Epithelial cell of proximal tubule (primary cell): ENCODE measurements at regions not wholly inside any gene's neighbourhood (a gene's known extent, or its start where the extent isn't known, plus 50 kb on each side); places are given as distances from the start of the nearest gene placed in this dataset.

Experiments
- DNase-seq: peaks from one replicate; pipeline ENCODE4 v3.0.0-alpha.2; 2011; ENCODE audit warnings: low read depth
- H3K4me3 ChIP-seq: 2 replicates; pipeline ENCODE4 v1.5.1; 2011; ENCODE audit warnings: low read depth, mild to moderate bottlenecking, low read length
- TF ChIP-seq, protein P1 (sequence below): conservative IDR thresholded peaks from 2 replicates; pipeline ENCODE4 v1.5.1; 2012; ENCODE audit warnings: low read depth, mild to moderate bottlenecking, low read length

DNA sequence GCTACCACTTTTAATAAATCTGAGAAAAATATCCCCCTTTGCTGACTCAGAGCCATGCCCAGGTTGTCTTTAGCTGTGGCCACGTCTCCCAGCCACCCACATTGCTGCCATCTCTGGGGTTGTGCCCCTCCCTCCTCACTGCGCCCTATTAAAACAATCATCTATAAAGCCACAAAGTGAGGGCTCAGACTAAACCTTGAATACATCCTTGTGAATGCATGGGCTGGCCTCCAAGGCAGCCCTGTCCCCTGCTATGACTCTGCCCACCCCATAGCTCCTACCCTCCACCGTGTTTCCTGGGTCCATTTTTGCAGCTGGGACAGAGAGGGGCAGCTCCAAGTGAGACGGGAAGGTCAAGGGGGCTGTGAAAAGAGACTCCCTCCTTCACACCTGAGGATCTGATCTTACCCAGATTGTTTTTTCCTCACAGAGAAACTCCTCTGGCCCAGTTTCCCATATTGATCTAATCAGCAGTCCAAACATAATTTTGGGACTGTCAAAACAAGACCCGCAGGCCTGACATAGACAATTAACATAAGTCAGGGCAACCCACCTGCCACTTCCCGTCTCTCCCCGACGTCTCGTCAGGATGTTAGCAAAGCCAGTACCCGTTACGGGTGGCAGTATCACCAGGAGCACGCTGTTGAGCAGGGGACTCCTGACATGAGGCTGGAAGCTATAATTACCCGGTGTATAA lies 199.0 kb downstream of the KATNAL1 start:
- no peak overlapping the region for H3K4me3 ChIP-seq
- TF ChIP-seq, protein P1, sequence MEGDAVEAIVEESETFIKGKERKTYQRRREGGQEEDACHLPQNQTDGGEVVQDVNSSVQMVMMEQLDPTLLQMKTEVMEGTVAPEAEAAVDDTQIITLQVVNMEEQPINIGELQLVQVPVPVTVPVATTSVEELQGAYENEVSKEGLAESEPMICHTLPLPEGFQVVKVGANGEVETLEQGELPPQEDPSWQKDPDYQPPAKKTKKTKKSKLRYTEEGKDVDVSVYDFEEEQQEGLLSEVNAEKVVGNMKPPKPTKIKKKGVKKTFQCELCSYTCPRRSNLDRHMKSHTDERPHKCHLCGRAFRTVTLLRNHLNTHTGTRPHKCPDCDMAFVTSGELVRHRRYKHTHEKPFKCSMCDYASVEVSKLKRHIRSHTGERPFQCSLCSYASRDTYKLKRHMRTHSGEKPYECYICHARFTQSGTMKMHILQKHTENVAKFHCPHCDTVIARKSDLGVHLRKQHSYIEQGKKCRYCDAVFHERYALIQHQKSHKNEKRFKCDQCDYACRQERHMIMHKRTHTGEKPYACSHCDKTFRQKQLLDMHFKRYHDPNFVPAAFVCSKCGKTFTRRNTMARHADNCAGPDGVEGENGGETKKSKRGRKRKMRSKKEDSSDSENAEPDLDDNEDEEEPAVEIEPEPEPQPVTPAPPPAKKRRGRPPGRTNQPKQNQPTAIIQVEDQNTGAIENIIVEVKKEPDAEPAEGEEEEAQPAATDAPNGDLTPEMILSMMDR = no peak
- no peak for DNase-seq

DNA sequence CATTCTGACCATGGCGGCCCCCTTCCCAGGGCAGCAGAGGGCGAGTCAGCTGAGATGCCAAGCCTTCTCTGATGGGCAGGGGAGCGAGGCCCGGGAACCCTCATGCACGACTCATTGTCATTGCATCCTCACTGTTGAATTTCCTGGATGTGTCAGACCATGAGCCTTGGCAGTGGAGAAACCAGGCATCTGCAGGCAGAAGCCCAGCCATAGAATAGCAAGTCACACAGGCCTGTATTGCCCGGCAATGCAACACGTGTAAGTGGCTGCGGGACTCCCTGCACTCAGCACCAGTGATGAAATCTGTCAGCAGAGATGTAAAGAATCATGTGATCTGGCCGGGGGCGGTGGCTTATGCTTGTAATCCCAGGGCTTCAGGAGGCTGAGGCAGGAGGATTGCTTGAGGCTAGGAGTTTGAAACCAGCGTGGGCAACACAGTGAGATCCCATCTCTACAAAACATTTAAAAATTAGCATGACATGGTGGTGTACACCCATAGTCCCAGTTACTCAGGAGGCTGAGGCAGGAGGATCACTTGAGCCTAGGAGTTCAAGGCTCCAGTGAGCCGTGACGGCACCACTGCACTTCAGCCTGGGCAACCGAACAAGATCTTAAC lies 199.7 kb downstream of the KATNAL1 start:
- DNase-seq = no peak
- TF ChIP-seq, protein P1 = no peak

DNA sequence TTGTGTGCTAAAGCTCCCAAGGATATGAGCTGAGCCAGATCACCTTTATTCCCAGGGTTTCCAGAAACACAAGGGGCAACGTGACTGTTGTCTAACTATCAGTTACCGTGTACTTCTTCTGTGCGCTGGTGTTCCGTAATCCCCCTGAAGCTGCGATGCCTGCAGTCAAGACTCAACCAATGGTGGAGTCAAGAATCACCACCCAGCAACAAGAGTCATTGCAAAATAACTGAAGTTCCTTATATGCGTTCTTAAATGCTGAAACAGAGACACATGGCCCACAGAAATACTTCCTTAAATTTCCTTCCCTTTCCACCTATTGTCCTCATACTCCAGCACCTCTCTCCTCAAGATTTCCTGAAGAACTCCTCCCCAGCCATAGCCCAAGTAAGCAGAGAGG lies 200.2 kb downstream of the KATNAL1 start:
- TF ChIP-seq, protein P1 = no peak
- no peak overlapping the region for H3K4me3 ChIP-seq
- no peak for DNase-seq

More for the DNA sequence above, 199.7 kb downstream of the KATNAL1 start:
- no peak overlapping the region for H3K4me3 ChIP-seq

DNA sequence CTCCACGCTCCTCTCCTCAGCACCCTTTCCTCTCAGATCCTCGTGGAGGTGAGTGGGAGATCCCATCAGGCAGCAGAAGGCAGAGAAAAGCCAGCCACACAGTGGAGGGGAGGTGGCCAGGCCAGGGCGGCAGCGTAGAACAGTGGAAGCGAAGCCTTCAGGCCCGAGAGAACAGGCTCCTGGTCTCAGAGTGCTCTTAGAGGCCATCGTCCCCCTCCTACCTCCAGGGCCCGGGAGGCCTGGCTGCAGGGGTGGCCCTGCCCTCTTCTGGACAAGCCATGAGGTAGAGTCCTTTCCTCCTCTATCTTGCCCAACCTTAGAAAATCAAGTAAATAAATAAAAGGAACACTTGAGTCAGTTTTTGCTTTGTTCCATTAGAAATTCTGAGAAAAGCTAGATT lies 202.0 kb downstream of the KATNAL1 start:
- TF ChIP-seq, protein P1 = no peak
- no peak for DNase-seq
- H3K4me3 ChIP-seq = no peak overlapping the region

DNA sequence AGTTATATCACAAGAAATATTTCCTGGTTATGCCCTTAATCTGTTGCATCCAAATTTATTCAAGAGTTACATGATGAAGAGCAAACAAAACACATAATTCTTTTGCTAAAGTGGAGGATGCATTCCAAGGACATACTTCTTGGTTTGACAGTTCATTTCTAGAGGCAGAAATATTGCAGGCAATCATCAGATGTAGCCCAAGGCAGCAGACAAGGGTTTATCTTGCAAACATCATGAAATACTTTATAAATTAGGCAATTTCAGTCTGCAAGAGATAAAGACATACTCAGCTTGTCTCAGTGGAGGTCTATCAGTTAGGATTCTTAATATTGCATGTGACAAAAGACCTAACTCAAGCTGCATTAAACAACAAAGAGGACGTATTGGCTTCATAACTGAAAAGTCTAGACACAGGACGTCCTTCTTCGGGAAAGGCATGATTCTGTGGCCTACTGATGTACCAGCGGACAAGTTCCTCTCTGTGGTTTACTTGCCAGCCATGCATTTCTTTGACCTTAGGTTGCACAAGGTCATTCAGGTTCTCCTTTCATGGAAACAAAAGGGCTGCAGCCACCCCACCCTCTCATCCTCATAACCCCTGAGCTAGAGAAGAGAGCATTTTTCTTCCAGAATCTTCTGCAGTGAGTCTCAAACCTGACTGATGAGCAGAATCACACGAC lies 204.1 kb downstream of the KATNAL1 start:
- H3K4me3 ChIP-seq = no peak overlapping the region
- TF ChIP-seq, protein P1 = no peak
- no peak for DNase-seq

DNA sequence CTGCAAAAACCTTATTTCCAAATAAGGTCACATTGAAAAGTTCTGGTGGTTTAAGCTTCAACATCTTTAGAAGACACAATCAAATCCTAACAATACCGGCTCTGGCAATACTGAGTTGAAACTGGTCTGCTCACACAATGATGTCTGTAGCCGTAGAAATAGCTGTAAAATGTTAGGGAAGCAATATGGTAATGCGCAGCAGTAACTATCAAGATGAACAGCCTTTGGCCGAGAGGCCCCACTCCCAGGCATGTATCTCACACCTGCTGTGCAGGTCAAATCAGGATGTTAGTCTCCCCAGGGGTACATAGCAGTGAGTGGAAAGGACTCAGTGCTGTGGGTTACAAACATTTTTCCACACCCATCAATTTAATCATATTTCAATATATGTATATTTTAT lies 207.1 kb downstream of the KATNAL1 start:
- TF ChIP-seq, protein P1 = no peak
- DNase-seq = no peak
- H3K4me3 ChIP-seq = no peak overlapping the region
